Fibroblast of skin of left biceps (primary cell): ENCODE measurements at regions not wholly inside any gene's neighbourhood (a gene's known extent, or its start where the extent isn't known, plus 50 kb on each side); places are given as distances from the start of the nearest gene placed in this dataset.
A peak's percentile ranks its signal among the peaks of the same experiment; 100 is the strongest.

Experiments
- DNase-seq, 2 experiments: peaks; one replicate each; pipeline ENCODE4 v3.0.0-alpha.2; 2013; ENCODE audit warnings: low read depth in 2 of 2

- no peak for DNase-seq
Measured at GRCh38 chr4:56286763-56287162, 100.5 kb downstream of the AASDH start.

GRCh38 chr4:56283375-56283774 is 103.9 kb downstream of the AASDH start:
- no peak for DNase-seq

GRCh38 chr4:56282004-56282403 is 105.3 kb downstream of the AASDH start:
- no peak for DNase-seq

GRCh38 chr4:56276547-56276946 is 110.7 kb downstream of the AASDH start:
- no peak for DNase-seq

GRCh38 chr4:56273391-56273790 is 113.9 kb downstream of the AASDH start:
- DNase-seq: no peak

- no peak for DNase-seq
Measured at GRCh38 chr4:56272927-56273326, 114.4 kb downstream of the AASDH start.

GRCh38 chr4:56272003-56272402 is 115.3 kb downstream of the AASDH start:
- DNase-seq: no peak

- DNase-seq: no peak
Measured at GRCh38 chr4:56271131-56271530, 116.2 kb downstream of the AASDH start.

- no peak for DNase-seq
Measured at GRCh38 chr4:56267558-56267957, 119.7 kb downstream of the AASDH start.

GRCh38 chr4:56264873-56265272 is 122.4 kb downstream of the AASDH start:
- no peak for DNase-seq

- no peak for DNase-seq
Measured at GRCh38 chr4:56261027-56261426, 126.3 kb downstream of the AASDH start.

GRCh38 chr4:56260320-56260719 is 127.0 kb downstream of the AASDH start:
- no peak for DNase-seq

- no peak for DNase-seq
Measured at GRCh38 chr4:56259655-56260054, 127.6 kb downstream of the AASDH start.

- no peak for DNase-seq
Measured at GRCh38 chr4:56255820-56256219, 131.5 kb downstream of the AASDH start.

GRCh38 chr4:56253666-56254305 is 133.5 kb downstream of the AASDH start:
- DNase-seq: no peak

GRCh38 chr4:56252561-56253152 is 134.6 kb downstream of the AASDH start:
- DNase-seq: no peak

- DNase-seq: no peak
Measured at GRCh38 chr4:56251556-56251955, 135.7 kb downstream of the AASDH start.

GRCh38 chr4:56250776-56251175 is 136.5 kb downstream of the AASDH start:
- peak; percentile 36 to 47 for DNase-seq

- DNase-seq: no peak
Measured at GRCh38 chr4:56247646-56248045, 139.6 kb downstream of the AASDH start.

GRCh38 chr4:56246233-56246610 is 141.1 kb downstream of the AASDH start:
- no peak for DNase-seq

GRCh38 chr4:56245547-56246232 is 141.6 kb downstream of the AASDH start:
- no peak for DNase-seq

GRCh38 chr4:56244681-56245080 is 142.6 kb downstream of the AASDH start:
- DNase-seq: no peak

- no peak for DNase-seq
Measured at GRCh38 chr4:56243107-56243506, 144.2 kb downstream of the AASDH start.
